Activated T-helper 1 cell treated with anti-CD3 and anti-CD28 coated beads, Interleukin-12 subunit alpha, Interleukin-12 subunit beta, Interleukin-2, Interleukin-4 antibody, amounts not matched to agents 30 ng/mL and 10 ng/mL and 1 ng/mL, durations not matched to agents 14 hours and 24 hours and 36 hours (primary cell): ENCODE measurements at regions not wholly inside any gene's neighbourhood (a gene's known extent, or its start where the extent isn't known, plus 50 kb on each side); places are given as distances from the start of the nearest gene placed in this dataset.
"Not testable (repeated sequence)": the region's sequence is repeated elsewhere in the genome, so short reads cannot be mapped to it uniquely, and the experiment has no call there.

Experiments used
- DNase-seq: peaks from one replicate; pipeline ENCODE4 v3.0.0; 2021; ENCODE audit warnings: low spot score
- H3K27ac Mint-ChIP-seq: one replicate; pipeline ENCODE4 v1.8.0; 2021; ENCODE audit warnings: mild to moderate bottlenecking, mixed read lengths
- H3K27me3 Mint-ChIP-seq: one replicate; pipeline ENCODE4 v1.8.0; 2022; ENCODE audit warnings: mild to moderate bottlenecking, moderate library complexity, mixed read lengths; ENCODE audit not compliant: insufficient read depth
- H3K36me3 Mint-ChIP-seq: one replicate; pipeline ENCODE4 v1.8.0; 2021; ENCODE audit warnings: low read depth, mixed read lengths
- H3K4me1 Mint-ChIP-seq: one replicate; pipeline ENCODE4 v1.8.0; 2021; ENCODE audit warnings: low read depth, mixed read lengths
- H3K4me3 Mint-ChIP-seq: one replicate; pipeline ENCODE4 v1.8.0; 2021; ENCODE audit warnings: mild to moderate bottlenecking, moderate library complexity, mixed read lengths
- H3K9me3 Mint-ChIP-seq: one replicate; pipeline ENCODE4 v1.8.0; 2021; ENCODE audit warnings: mixed read lengths
- intact Hi-C: fragments of 100-400 bp; cut with micrococcal nuclease; formaldehyde crosslinking; loops from one replicate; pipeline ENCODE4 v1.15.1; 2024

- Mint-ChIP-seq H3K27me3 (no peaks in the 10 kb centered on the region), H3K4me1 (no peaks in the 10 kb centered on the region), H3K36me3 (no peaks in the 10 kb centered on the region), H3K9me3 (peaks cover 4% of the 10 kb centered on the region), H3K4me3 (no peak overlapping the region), H3K27ac (no peak overlapping the region)
- no peak for DNase-seq
- intact Hi-C loops: no loop called here
Measured at GRCh38 chr5:18491349-18491748, 857.1 kb downstream of the TAF11L14 start.

GRCh38 chr5:18495157-18495556 lies 860.9 kb downstream of the TAF11L14 start:
- H3K27ac Mint-ChIP-seq: no peak overlapping the region
- no peak for DNase-seq
- no peaks in the 10 kb centered on the region for H3K27me3 Mint-ChIP-seq
- peaks cover 4% of the 10 kb centered on the region for H3K9me3 Mint-ChIP-seq
- intact Hi-C loops: no loop called here
- no peaks in the 10 kb centered on the region for H3K4me1 Mint-ChIP-seq
- H3K4me3 Mint-ChIP-seq: no peak overlapping the region
- H3K36me3 Mint-ChIP-seq: no peaks in the 10 kb centered on the region

GRCh38 chr5:18496041-18496440 lies 861.8 kb downstream of the TAF11L14 start:
- Mint-ChIP-seq H3K4me3 (no peak overlapping the region), H3K4me1 (no peaks in the 10 kb centered on the region), H3K36me3 (no peaks in the 10 kb centered on the region), H3K27me3 (no peaks in the 10 kb centered on the region), H3K9me3 (peaks cover 4% of the 10 kb centered on the region), H3K27ac (no peak overlapping the region)
- no peak for DNase-seq
- intact Hi-C loops: no loop called here

- DNase-seq: no peak
- Mint-ChIP-seq H3K36me3 (no peaks in the 10 kb centered on the region), H3K27me3 (no peaks in the 10 kb centered on the region), H3K4me1 (no peaks in the 10 kb centered on the region), H3K4me3 (no peak overlapping the region), H3K9me3 (no peaks in the 10 kb centered on the region), H3K27ac (no peak overlapping the region)
- intact Hi-C loops: no loop called here
Measured at GRCh38 chr5:18497089-18497488, 862.8 kb downstream of the TAF11L14 start.

- no peaks in the 10 kb centered on the region for H3K4me1 Mint-ChIP-seq
- H3K27me3 Mint-ChIP-seq: no peaks in the 10 kb centered on the region
- no peak for DNase-seq
- H3K4me3 Mint-ChIP-seq: no peak overlapping the region
- H3K27ac Mint-ChIP-seq: no peak overlapping the region
- no peaks in the 10 kb centered on the region for H3K36me3 Mint-ChIP-seq
- intact Hi-C loops: no loop called here
- H3K9me3 Mint-ChIP-seq: peaks cover 3% of the 10 kb centered on the region
Measured at GRCh38 chr5:18503797-18504328, 869.6 kb downstream of the TAF11L14 start.

GRCh38 chr5:18507114-18507513 lies 872.9 kb downstream of the TAF11L14 start:
- intact Hi-C loops: no loop called here
- Mint-ChIP-seq H3K36me3 (no peaks in the 10 kb centered on the region), H3K27me3 (no peaks in the 10 kb centered on the region), H3K9me3 (peaks cover 3% of the 10 kb centered on the region), H3K27ac (no peak overlapping the region), H3K4me1 (no peaks in the 10 kb centered on the region), H3K4me3 (no peak overlapping the region)
- DNase-seq: no peak

GRCh38 chr5:18517641-18518380 lies 883.6 kb downstream of the TAF11L14 start:
- intact Hi-C loops: no loop called here
- no peak for DNase-seq
- Mint-ChIP-seq H3K27ac (no peak overlapping the region), H3K36me3 (no peaks in the 10 kb centered on the region), H3K4me3 (no peak overlapping the region), H3K27me3 (no peaks in the 10 kb centered on the region), H3K9me3 (peaks cover 5% of the 10 kb centered on the region), H3K4me1 (no peaks in the 10 kb centered on the region)

GRCh38 chr5:18523380-18523779 lies 889.1 kb downstream of the TAF11L14 start:
- intact Hi-C loops: no loop called here
- Mint-ChIP-seq H3K9me3 (peaks cover 5% of the 10 kb centered on the region), H3K36me3 (no peaks in the 10 kb centered on the region), H3K27me3 (no peaks in the 10 kb centered on the region), H3K27ac (no peak overlapping the region), H3K4me1 (no peaks in the 10 kb centered on the region), H3K4me3 (no peak overlapping the region)
- DNase-seq: no peak

GRCh38 chr5:18526792-18527405 lies 892.6 kb downstream of the TAF11L14 start:
- Mint-ChIP-seq H3K4me3 (no peak overlapping the region), H3K9me3 (no peaks in the 10 kb centered on the region), H3K27me3 (no peaks in the 10 kb centered on the region), H3K36me3 (no peaks in the 10 kb centered on the region), H3K27ac (no peak overlapping the region), H3K4me1 (no peaks in the 10 kb centered on the region)
- no peak for DNase-seq
- intact Hi-C loops: no loop called here

- DNase-seq: no peak
- peaks cover 7% of the 10 kb centered on the region for H3K9me3 Mint-ChIP-seq
- no peaks in the 10 kb centered on the region for H3K4me1 Mint-ChIP-seq
- H3K36me3 Mint-ChIP-seq: no peaks in the 10 kb centered on the region
- no peaks in the 10 kb centered on the region for H3K27me3 Mint-ChIP-seq
- H3K27ac Mint-ChIP-seq: no peak overlapping the region
- intact Hi-C loops: no loop called here
- H3K4me3 Mint-ChIP-seq: no peak overlapping the region
Measured at GRCh38 chr5:18533137-18533536, 898.9 kb downstream of the TAF11L14 start.

- Mint-ChIP-seq H3K9me3 (peaks cover 7% of the 10 kb centered on the region), H3K27ac (no peak overlapping the region), H3K27me3 (no peaks in the 10 kb centered on the region), H3K4me1 (no peaks in the 10 kb centered on the region), H3K4me3 (no peak overlapping the region), H3K36me3 (no peaks in the 10 kb centered on the region)
- DNase-seq: no peak
- intact Hi-C loops: no loop called here
Measured at GRCh38 chr5:18534119-18534518, 899.9 kb downstream of the TAF11L14 start.

- H3K27me3 Mint-ChIP-seq, intact Hi-C loops, H3K27ac Mint-ChIP-seq, DNase-seq, H3K4me1 Mint-ChIP-seq, H3K9me3 Mint-ChIP-seq, H3K4me3 Mint-ChIP-seq, H3K36me3 Mint-ChIP-seq: not testable (repeated sequence)
Measured at GRCh38 chr5:18535753-18536152, 901.5 kb downstream of the TAF11L14 start.

- Mint-ChIP-seq H3K9me3 (no peaks in the 10 kb centered on the region), H3K27me3 (no peaks in the 10 kb centered on the region), H3K27ac (no peak overlapping the region), H3K36me3 (no peaks in the 10 kb centered on the region), H3K4me3 (no peak overlapping the region), H3K4me1 (no peaks in the 10 kb centered on the region)
- intact Hi-C loops: no loop called here
- DNase-seq: no peak
Measured at GRCh38 chr5:18544421-18544820, 910.2 kb downstream of the TAF11L14 start.
